GM12864 (cell line): ENCODE measurements at regions not wholly inside any gene's neighbourhood (a gene's known extent, or its start where the extent isn't known, plus 50 kb on each side); places are given as distances from the start of the nearest gene placed in this dataset.
"Not testable (repeated sequence)": the region's sequence is repeated elsewhere in the genome, so short reads cannot be mapped to it uniquely, and the experiment has no call there.

Experiments
- DNase-seq: peaks from one replicate; pipeline ENCODE4 v3.0.0-alpha.2; 2011; ENCODE audit warnings: low read depth
- H3K4me3 ChIP-seq: 2 replicates; pipeline ENCODE4 v1.5.1; 2011; ENCODE audit warnings: mild to moderate bottlenecking, low read depth, low read length, control low read depth
- CTCF ChIP-seq: IDR thresholded peaks from 2 replicates; pipeline ENCODE4 v1.5.1; 2011; ENCODE audit warnings: low read depth, mild to moderate bottlenecking, moderate library complexity, low read length, control low read depth, inconsistent platforms; ENCODE audit errors: missing control alignments

- no peak for TF ChIP-seq CTCF
- no peak for DNase-seq
- H3K4me3 ChIP-seq: no peak overlapping the region
Measured at GRCh38 chr14:43595096-43595772, 911.8 kb downstream of the FSCB start.

GRCh38 chr14:43591776-43592175 lies 915.3 kb downstream of the FSCB start:
- no peak overlapping the region for H3K4me3 ChIP-seq
- TF ChIP-seq CTCF: no peak
- DNase-seq: no peak

GRCh38 chr14:43587183-43587582 lies 919.9 kb downstream of the FSCB start:
- no peak for TF ChIP-seq CTCF
- DNase-seq: no peak
- H3K4me3 ChIP-seq: no peak overlapping the region

- DNase-seq: no peak
- TF ChIP-seq CTCF: no peak
Measured at GRCh38 chr14:43579671-43580070, 927.4 kb downstream of the FSCB start.

GRCh38 chr14:43568022-43568421 lies 939.1 kb downstream of the FSCB start:
- no peak for DNase-seq
- TF ChIP-seq CTCF: no peak
- H3K4me3 ChIP-seq: no peak overlapping the region

More at GRCh38 chr14:43579671-43580070, 927.4 kb downstream of the FSCB start:
- H3K4me3 ChIP-seq: no peak overlapping the region

- H3K4me3 ChIP-seq: no peak overlapping the region
- TF ChIP-seq CTCF: no peak
- DNase-seq: no peak
Measured at GRCh38 chr14:43548368-43548767, 958.7 kb downstream of the FSCB start.

- DNase-seq, H3K4me3 ChIP-seq: not testable (repeated sequence)
Measured at GRCh38 chr14:43547596-43547995, 959.5 kb downstream of the FSCB start.
